ENCODE measurements at regions not wholly inside any gene's neighbourhood (a gene's known extent, or its start where the extent isn't known, plus 50 kb on each side); places are given as distances from the start of the nearest gene placed in this dataset.
A peak's percentile ranks its signal among the peaks of the same experiment; 100 is the strongest.
"Not testable (repeated sequence)": the region's sequence is repeated elsewhere in the genome, so short reads cannot be mapped to it uniquely, and the experiment has no call there.

DNA sequence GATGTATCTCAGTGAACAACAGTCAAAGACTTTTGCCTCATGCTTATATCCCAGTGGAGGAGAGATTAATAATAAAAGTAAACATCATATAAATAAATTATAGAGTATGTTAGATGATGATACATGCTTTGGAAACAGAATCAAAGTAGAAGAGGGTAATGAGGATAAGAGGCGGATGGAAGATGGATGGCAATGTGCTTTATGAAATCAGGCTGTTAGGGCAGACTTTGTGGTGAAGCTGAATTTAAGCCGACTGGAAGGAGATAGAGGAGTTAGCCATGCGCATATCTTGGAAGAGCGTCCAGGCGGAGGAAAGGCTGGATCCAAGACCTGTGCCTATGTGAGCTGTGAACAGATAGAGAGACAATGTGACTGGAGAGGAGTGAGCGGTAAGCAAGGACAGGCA lies 74.9 kb upstream of the GUCY1A1 start:
- no peak for DNase-seq

DNA sequence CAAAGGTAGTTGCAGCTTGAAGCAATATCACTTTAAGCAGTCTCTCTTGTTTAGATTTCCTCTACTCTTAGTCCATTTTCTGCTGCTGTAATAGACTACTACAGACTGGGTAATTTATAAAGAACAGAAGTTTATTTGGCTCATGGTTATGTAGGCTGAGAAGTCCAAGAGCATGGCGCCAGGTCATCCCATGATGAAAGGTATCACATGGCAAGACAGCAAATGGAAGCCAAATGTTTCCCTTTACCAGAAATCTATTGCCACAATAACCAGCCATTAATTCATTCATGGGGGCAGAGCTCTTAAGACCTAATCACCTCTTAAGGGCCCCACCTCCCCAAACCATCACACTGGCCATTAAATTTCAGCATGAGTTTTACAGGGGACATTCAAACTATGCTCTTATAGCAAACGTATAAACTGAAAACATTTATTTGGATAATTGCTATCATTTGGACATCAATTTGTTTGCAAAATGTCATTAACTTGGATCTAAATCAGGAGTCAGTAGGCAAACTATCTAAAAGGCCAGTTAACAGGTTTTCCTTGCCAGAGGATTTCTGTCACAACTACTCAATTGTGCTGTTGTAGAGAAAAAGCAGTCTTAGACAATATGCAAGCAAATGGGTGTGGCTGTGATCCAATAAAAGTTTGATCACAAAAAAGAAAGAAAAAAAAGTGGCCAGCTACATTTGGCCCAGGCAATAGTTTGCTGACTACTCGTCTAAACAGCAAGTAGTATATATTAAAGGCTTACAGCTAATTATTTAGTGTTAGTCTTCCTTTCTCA lies 75.7 kb upstream of the GUCY1A1 start:
- no peak for DNase-seq

DNA sequence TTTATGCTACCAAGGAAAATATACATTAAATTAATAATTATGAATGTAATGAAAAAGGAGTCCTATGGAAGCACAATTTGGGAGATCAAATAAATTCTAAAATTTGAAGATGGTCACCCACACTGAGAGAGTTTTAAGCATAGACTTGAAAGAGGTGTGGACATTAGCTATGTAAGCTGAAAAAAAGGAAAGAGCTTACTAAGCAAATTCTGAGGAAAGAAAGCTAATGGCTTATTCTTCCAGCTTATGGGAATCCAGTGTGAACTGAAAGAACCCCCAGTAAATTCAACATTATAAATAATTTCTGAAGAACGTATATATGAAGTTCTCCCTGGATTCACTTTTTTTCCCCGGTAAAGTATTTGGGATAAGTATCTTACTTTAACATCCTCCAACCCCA lies 78.2 kb upstream of the GUCY1A1 start:
- DNase-seq: no peak

DNA sequence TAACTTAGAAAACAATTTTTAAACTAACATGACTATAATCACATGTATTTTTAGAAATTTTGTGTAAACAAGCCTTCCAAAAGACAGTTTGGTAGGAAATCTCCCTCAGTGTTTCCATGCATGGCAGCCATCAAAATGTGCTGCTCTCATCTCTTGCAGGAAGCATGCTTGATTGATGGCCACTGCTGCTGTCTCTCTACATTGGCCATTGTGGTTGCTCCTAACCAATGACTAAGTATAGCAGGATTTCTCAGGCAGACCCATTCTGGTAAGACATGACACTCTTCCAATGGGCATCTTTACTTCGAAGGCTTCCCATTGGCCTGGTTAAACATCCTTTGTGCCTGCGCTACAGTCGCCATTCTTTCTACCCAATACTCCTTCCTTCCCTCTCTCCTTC lies 78.9 kb upstream of the GUCY1A1 start:
- DNase-seq: no peak

DNA sequence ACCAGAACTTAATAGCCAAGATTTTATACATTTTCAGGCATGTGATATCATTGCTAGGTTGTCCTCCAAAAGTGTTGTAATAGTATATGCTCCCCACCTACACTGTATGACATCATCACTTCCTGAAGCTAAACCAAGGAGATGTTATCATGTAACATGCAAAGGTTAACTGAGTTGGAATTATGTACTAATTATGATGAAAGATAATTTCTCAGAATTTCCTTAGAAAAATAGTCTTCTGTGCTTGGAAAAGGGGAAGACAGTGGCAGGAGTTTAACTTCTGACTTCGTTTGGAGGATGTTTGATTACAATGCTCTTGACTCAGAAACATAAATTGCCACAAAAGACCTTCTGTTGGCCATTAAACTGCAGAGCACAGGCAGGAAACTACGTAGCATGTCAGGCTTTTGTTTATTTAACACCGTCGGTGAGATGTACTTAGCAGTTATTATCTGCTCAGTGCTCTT lies 83.6 kb upstream of the GUCY1A1 start:
- DNase-seq: no peak

DNA sequence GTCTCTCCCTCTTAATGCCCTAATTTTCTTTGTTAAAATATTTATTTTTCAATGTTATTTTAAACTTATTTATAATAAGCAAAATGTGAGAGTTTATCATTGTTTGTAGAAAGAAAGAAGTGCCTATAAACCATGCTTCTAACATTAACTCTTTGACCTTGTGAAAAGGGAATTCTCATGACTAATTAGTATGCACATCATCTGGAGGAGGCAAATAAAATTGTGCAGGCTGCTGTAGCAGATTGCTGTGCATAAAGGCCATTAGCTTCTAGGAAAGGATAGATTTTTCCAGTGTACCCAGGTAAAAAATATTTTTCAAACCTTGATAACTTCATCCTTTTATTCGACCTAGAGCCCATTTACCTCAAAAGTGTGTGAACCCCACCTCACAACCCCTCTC lies 84.6 kb upstream of the GUCY1A1 start:
- DNase-seq: no peak

DNA sequence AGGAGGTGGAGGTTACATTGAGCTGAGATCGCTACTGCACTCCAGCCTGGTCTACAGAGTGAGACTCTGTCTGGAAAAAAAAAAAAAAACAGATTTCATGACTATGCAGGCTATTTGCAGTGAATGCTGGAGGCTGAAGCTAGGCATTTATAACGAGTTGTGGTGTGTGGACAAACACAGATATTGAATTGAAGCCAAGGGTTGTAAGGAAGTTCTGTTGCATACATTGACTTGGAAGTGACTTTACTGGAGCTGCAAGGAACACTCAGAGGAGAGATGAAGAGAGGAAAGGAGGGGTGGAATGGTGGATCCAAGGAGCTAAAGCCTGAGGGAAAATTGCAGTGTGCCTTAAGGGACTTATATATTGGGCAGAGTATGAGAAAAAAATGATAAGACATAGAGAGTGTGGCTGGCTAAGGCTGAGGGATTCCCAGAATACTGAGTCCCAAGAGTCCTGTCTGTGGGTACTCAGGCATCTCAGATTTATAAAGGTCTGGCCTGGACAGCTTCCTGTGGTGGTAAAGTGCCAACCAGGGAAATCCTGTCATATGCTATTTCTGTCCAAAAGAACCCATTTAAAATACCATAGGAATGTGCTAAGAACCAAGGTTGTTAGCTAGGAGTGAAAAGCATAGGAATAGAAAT lies 87.8 kb upstream of the GUCY1A1 start:
- DNase-seq: no peak

DNA sequence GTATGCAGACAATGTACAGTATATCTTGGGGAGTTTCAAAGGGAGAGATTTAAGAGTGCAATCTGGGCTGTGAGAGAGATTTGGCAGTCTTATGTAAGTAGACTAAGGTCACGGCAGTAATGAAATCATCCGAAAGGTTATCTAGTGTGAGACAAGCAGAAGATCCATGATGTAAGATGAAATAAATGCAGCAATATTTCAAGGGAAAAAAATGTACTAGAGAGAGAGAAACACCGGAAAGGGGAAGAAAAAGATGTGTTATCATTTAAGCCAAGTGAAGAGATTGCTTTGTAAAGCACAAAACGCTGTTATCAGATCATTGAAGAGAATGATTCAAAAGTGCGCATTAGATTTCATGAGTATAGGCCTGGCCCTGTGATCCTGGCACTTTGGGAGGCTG lies 88.4 kb upstream of the GUCY1A1 start:
- no peak for DNase-seq

DNA sequence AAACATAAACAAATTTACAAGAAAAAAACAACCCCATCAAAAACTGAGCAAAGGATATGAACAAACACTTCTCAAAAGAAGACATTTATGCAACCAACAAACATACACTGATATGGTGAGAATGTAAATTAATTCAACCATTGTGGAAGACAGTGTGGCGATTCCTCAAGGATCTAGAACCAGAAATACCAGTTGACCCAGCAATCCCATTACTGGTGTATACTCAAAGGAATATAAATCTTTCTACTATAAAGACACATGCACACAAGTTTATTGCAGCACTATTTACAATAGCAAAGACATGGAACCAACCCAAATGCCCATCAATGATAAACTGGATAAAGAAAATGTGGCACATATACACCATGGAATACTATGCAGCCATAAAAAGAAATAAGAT lies 92.3 kb upstream of the GUCY1A1 start:
- DNase-seq: not testable (repeated sequence)

DNA sequence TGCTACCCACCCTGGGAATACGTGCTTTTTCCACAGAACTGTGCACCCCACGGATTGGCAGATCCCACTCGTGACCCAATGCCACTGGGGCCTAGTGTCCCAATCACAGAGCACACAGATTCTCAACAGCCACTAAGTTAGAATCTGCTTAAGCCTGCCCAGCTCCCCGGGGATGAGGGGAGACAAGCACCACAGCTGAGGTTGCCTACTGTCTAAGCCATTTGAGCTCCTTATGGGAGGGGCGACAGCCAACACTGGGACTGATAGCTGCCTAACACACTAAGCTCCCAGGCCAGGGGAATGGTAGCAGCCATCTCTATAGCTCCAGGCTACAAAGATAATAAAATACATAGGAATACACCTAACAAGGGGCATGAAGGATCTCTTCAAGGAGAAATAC lies 93.5 kb upstream of the GUCY1A1 start:
- DNase-seq: no peak

DNA sequence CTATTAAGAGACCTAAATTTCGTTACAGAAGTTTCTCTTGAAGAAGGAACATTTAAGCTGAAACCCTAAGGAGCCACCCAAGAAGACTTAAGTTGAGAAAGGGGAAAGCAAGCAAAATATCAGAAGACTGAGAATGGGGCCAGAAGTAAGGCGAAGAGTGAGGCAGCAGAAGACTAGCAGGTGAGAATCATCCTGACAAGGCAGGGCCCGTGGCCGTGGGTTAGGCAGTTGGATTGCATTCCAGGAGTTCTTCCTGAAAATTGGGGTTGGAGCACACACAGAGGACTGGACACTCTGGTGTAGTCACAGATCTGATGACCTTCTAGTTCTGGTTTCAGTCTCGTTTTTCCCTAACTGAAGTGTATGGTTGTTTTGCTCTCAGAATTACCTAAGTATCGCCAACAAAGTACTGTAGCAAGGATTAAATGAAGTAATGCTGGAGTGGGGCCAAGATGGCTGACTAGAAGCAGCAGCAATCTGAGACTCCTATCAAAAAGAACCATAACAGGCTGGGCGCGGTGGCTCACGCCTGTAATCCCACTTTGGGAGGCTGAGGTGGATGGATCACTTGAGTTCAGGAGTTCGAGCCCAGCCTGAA lies 94.4 kb upstream of the GUCY1A1 start:
- no peak for DNase-seq

DNA sequence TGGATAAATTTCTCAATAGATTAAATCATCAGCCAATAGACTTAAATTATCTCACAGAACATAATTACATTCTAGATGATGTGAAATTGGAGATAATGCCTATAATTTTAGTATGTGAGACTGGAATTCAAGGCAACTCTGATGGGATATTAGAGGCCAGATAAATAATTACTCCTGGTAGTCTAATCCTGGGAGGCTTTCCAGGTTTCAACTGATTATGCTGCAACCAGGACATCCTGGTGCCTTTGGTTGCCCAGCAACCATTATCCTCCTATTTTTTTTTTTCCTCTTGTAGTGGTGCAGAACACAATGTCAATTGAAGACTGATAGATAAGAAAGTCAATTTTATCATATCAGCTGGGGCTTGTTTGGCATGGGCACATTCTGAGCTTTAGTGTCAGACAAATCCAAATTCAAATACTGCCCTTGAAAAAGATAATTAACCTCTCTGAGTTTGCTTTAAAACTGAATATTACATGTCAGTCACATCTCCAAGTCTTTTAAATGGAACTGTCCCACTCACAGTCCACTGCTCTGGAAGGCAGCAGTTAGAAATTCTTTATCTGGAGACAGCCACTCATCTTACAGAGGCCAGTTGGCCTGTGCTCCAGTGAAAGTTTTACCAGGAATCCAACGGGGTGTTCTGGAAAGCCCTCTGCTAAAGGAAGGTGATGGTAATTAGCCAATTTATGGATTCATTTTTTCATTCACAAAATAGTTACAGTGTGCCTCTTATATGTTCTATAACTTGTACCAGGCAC lies 95.3 kb upstream of the GUCY1A1 start:
- DNase-seq: no peak

DNA sequence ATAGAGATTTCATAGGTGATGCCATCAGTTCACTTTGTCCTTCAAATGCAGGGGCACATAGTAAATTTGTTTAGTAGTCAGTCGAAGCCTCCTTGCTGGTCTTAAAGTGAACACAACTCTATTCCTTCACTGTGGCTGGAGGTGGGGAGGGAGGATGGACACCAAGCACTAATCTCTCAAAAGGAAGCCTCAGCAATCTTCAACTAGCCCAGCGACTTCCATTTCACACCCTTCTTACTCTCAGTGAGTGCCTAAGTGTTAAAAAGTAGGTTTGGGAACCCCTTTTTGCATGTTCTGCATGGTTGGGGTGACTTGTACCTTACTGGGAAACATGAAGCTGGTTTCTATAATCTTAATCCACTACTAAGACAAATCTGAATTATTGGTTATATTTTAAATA lies 96.0 kb upstream of the GUCY1A1 start:
- no peak for DNase-seq

DNA sequence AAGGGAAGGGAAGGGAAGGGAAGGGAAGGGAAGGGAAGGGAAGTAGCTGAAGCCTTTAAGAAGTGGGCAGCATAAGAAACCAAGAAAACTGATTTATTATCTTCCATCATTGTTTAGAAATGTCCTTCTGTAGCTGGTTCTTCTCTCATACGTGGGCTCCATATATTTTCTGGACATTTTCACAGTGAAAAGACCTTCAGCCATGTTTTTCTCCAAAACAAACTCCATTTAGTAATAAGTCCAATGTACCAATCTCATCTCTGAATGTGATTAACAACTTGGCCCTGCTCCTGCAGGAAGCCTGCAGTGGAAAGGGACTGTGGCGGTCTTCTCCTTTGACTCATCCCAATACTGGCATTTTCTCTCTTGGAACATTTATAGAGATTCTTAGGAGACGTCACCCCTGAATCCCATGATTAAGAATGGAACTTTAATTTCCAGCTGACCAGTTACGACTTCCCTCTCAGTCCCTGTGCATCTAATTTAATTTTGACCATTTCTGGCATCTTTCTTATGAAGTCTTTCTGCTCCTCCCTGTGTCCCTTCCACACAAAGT lies 96.6 kb upstream of the GUCY1A1 start:
- no peak for DNase-seq

DNA sequence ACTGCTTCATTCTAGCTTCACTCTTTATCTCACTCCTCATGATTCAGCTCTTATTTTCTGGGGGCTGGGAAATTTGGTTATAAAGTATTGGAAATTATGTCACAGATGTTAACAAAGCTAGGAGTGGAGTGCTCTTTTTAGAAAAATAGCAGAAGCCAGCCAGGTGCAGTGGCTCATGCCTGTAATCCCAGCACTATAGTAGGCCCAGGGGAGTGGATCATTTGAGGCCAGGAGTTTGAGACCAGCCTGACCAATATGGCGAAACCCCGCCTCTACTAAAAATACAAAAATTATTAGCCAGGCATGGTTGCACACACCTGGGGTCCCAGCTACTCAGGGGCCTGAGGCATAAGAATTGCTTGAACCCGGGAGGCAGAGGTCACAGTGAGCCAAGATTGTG lies 97.2 kb upstream of the GUCY1A1 start:
- DNase-seq: no peak

DNA sequence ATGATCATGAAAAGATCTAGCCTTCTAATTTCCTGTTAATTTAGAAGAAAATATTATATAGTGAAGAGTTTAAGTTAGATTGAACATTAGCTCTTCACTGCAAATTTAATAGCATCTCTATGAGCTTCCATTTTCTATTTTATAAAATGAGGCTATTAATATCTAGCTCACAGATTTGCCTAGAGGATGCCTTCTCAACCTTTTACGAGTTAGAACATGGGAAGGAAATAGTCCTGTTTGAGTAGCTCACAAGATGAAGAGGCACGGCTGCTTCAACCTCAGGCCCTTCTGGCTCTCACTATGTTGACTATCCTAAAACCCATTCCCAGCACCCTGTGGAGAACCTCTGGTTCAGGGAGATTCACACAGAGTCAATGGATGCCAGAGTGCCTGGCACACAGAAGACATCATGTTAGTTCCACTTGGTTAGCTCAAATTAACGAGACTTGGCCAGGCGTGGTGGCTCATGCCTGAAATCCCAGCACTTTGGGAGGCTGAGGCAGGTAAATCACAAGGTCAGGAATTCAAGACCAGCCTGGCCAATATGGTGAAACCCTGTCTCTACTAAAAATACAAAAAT lies 97.9 kb upstream of the GUCY1A1 start:
- peak in 1 of 2 donors; percentile 4 for DNase-seq

DNA sequence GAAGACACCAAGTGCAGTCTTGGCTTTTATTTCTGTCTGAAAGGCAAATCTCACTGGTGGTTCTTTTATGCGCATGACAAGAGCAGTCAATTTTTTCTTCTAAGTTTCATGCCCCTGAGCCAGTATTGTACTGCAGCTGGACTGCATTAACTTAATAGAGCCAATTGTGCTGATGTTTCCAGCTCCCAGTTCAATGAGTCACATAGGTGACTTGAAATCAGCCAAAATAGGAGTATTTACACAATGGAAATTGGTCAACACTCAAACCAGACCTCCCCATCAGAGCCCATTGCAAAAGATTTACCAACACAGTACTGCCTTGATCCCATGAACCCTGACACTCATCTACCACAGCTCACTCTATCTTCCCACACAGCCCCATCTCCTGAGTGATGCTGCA lies 100.3 kb upstream of the GUCY1A1 start:
- no peak for DNase-seq

DNA sequence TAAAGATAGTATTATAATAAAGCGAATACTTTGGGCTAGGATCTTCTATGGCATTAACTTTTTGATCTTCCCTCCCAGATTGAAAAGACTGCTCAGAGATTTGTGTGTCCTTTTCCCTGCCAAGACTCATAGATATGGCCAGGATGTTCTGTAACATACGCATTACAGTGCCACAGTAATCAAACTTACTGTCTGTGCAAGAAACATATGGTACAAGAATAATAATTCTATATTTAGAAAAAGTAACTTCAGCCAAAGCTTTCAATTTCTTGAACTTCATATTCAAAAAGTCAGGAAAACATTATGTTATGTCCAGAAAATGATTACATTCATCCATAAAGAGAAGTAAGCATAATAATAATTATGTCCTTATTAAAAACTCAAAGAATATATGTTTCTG lies 100.9 kb upstream of the GUCY1A1 start:
- no peak for DNase-seq

DNA sequence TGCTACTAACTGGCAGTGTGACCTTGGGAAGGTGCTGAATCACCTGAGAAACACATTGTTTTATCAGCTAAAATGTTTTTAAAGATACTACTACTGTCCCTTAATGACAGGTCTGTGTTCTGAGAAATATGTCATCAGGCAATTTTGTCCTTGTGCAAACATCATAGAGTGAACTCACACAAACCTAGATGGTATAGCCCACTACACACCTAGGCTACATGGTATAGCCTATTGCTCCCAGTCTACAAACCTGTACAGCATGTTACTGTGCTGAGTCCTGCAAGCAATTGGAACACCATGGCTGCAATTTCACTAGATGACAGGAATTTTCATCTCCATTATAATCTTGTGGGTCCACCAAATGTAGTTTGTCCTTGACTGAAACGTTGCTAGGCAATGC lies 101.3 kb upstream of the GUCY1A1 start:
- no peak for DNase-seq

DNA sequence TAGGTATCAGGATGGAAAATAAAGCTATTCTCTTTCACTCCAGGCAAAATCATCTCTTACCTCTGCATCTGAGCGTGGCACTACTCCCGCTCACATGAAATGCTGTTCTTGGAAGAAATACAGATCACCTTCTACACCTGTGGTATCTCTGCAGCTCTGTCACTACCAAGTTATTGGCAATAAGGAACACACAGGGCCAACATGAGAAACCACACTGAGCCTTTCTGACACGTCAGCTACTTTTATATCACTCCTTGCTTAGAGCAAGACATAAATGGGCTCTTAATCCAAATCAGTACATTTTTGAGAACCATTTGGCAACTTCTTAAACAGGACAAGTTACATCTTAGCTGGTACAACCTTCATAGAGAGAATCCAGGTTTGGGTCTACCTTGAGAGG lies 101.8 kb upstream of the GUCY1A1 start:
- no peak for DNase-seq

DNA sequence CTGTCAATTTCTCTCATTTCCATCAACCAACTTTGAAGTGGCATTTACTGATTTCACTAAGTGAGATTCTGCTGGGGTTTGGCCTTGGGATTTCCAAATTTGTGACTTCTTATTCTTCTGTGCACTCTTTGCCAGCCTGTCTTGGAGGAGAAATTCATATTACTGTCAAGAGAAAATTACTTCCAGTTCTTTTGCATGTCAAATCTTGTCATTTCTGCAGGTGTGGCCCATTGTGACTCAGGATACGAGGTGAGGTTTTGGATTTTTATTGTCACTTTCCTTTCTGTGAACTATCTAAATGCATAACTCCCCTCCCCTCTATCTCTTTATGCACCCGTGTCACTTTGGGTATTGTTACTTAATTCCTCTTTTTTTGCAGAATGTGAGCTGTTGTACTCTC lies 102.6 kb upstream of the GUCY1A1 start:
- DNase-seq: no peak

DNA sequence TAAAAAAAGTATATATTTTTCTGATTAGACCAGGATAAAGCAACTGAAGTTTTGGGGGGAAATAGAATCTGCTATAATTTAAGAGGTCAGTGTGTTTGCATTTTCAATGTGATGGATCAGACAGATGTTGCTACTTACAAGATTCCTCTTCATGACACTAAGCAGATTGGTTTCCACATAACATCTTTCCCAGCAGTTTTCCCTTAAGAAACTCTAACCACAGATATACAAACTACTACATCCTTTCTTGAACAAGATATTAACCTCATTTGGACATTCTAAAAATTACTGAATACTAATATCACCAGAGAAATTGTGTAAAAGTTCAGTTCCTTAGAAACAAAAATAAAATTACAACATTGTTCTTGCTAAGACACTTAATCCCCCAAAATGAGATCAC lies 106.7 kb upstream of the GUCY1A1 start:
- DNase-seq: no peak

DNA sequence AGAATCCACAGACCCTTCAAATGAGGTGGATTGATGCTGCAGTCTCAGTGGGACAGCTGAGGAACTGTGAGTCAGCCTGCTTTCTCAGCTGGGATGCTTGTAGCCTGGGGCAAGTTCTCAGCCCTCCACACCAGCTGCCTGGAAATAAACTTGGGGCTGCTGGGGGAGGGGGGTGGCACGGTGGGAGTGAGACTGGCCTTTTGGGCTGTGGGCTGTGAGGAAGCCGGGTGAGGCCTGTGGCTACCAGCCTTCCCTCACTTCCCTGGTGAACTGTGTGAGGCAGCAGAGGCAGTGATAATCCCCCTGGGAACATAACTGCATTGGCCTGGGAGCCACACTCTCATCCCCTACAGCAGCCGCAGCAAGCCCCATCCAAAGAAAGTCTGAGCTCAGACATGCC lies 114.5 kb upstream of the GUCY1A1 start:
- no peak for DNase-seq

Measured in hippocampal formation (tissue), 2 donors.